ENCODE measurements at regions not wholly inside any gene's neighbourhood (a gene's known extent, or its start where the extent isn't known, plus 50 kb on each side); places are given as distances from the start of the nearest gene placed in this dataset.

GRCh38 chr5:136613230-136613629, 247.9 kb upstream of the TRPC7 start:
- TF ChIP-seq CTCF (IDR thresholded peaks at IDR 0.05): no peak
- TF ChIP-seq POLR2AphosphoS5 (IDR thresholded peaks at IDR 0.05; ENCODE audit: low read depth, low read length): no peak
- no peak for TF ChIP-seq EP300 (IDR thresholded peaks at IDR 0.05; ENCODE audit: borderline replicate concordance in 1 of 2, low read depth in 1 of 2, low read length in 1 of 2)
- TF ChIP-seq JUND (IDR thresholded peaks at IDR 0.05): no peak
- no peak for TF ChIP-seq YY1 (IDR thresholded peaks at IDR 0.05; ENCODE audit: low read depth)
- no peak for TF ChIP-seq FOXJ3 (CRISPR knock-in tag; IDR thresholded peaks at IDR 0.05)
- TF ChIP-seq NFIC (IDR thresholded peaks at IDR 0.05; ENCODE audit: borderline replicate concordance): no peak
- TF ChIP-seq USF2 (IDR thresholded peaks at IDR 0.05; ENCODE audit: borderline replicate concordance, low read depth, low read length): no peak
- no peak for TF ChIP-seq RXRA (IDR thresholded peaks at IDR 0.05; ENCODE audit: borderline replicate concordance, low read depth)
- no peak for TF ChIP-seq REST (IDR thresholded peaks at IDR 0.05; ENCODE audit: low read depth, low read length)
- no peak for TF ChIP-seq FOXM1 (IDR thresholded peaks at IDR 0.05; ENCODE audit: low read depth)

Data from SK-N-SH (cell line).